ENCODE measurements at regions not wholly inside any gene's neighbourhood (a gene's known extent, or its start where the extent isn't known, plus 50 kb on each side); places are given as distances from the start of the nearest gene placed in this dataset.

DNA sequence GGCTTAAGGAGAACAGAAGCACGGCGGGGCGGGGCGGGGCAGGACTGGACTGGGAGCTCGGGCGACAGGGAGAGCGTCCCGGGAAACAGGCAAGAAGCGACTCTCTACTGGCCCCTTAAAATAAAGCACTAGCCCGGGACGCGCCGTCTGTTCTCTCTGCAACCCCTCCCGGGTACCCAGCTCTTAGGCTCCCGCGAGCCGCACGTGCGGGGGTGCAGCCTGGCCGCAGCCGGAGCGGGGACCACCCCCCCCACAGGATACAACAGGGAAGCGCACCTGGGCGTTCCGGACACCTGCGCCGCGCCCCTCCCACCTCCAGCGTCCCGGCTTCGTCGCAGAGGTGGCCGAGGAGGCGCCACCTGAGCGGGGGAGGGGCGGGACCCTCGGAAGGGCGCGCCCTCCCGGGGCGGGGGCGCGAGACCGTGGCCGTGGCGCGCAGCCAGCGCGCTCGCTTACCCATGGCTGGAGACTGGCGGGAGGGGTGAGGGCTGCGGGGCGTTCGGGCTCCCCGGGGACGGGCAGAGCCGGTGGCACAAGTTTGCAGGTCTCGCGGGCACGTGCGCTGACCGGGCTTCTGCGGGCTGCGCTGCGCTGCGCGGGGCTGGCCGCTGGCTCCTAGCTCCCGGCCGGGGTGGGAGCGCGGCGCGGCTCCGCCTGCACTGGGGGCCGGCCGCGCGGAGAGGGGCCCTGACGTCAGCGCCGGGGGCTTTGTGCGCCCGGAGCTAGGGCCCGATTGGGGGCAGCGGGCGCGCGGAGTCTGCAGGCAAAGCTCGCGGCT, 91.5 kb downstream of the GEMIN8 start:
- peak; percentile 26 for DNase-seq (ENCODE audit: low spot score)
- TF ChIP-seq, protein P1, sequence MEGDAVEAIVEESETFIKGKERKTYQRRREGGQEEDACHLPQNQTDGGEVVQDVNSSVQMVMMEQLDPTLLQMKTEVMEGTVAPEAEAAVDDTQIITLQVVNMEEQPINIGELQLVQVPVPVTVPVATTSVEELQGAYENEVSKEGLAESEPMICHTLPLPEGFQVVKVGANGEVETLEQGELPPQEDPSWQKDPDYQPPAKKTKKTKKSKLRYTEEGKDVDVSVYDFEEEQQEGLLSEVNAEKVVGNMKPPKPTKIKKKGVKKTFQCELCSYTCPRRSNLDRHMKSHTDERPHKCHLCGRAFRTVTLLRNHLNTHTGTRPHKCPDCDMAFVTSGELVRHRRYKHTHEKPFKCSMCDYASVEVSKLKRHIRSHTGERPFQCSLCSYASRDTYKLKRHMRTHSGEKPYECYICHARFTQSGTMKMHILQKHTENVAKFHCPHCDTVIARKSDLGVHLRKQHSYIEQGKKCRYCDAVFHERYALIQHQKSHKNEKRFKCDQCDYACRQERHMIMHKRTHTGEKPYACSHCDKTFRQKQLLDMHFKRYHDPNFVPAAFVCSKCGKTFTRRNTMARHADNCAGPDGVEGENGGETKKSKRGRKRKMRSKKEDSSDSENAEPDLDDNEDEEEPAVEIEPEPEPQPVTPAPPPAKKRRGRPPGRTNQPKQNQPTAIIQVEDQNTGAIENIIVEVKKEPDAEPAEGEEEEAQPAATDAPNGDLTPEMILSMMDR (IDR thresholded peaks at IDR 0.05; ENCODE audit: extremely low read depth, missing control alignments): no peak

DNA sequence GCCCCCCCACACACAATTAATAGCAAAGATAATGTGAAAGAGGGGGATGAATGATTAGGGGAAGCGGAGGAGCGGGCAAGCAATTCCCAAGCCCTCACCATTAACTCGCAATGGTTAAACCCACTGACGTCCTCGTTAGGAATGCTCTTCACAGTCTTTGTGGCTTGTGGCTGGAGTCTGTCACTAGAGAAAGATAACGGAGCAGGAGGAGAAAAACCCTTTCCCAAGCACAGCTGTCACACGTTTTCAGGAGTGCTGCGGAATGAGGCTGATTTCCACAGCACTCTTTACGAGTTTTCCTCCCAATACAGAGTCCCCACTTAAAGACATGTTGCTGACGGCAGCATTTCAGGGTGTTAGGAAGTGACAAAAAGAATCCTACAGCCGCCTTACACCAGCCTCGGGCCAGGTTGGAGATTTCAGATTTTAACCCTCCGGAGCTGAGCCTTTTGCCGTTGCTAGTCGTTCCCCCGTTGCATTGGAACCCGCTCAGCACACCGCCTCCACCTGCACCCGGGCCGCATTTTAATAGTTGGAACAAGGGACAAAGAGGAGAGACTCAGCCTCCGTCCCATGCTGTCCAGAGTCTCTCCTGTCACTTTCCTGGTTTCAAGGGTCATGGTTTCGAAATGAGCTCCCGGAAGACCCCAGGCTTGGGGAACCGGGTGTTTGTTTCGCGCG, 92.2 kb downstream of the GEMIN8 start:
- DNase-seq (ENCODE audit: low spot score): peak; percentile 7
- TF ChIP-seq, protein P1 (IDR thresholded peaks at IDR 0.05; ENCODE audit: extremely low read depth, missing control alignments): no peak

DNA sequence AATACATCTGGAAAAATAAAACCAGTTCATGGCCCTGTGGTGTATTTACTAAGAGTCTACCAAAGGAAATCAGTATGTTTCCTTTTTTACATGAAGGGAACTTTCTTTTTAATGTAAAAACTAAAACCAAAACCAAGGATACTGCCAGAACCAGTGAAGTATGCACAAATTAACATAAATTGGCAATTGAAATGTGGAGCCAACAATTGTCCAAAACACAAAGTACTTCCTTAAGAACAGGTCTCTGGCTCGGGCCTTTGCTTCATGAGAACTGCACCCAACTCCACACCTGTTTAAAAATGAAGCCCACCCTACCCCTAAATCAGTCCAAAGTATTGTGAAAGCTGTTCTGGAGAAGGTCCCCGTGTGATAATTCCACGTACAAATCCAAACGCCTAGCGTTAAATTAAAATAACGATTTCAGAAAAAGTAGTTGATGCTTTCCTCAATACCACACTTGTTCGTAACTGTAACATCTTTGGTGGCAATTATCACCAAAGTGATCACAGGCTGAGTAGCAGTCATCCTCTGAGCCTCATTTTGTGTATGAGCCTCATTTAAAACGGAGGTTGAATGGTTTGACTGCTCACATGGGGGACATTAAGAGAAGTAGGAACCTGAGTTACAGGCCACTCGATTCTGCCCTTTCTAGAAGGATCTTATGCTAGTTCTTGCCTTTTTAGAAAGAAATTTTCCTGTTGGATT, 93.0 kb downstream of the GEMIN8 start:
- DNase-seq (ENCODE audit: low spot score): no peak
- TF ChIP-seq, protein P1 (IDR thresholded peaks at IDR 0.05; ENCODE audit: extremely low read depth, missing control alignments): no peak

DNA sequence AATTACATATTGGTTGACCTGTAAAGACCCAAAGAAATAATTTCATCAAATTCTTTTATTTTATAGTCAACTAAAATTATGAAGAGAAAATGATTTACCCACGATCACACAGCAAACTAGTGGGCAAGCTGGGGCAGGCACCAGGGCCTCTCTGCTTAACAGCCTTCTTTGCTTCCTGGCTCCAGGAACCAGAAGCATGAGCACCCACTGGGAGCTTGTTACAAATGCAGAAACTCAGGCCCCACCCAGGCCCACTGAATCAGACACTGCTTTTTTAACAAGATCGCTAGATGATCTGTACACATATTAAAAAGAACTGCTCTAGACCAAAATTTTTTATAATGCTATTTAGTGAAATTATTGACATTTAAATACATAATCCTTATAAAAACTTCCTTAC, 95.0 kb downstream of the GEMIN8 start:
- DNase-seq (ENCODE audit: low spot score): no peak
- TF ChIP-seq, protein P1 (IDR thresholded peaks at IDR 0.05; ENCODE audit: extremely low read depth, missing control alignments): no peak

DNA sequence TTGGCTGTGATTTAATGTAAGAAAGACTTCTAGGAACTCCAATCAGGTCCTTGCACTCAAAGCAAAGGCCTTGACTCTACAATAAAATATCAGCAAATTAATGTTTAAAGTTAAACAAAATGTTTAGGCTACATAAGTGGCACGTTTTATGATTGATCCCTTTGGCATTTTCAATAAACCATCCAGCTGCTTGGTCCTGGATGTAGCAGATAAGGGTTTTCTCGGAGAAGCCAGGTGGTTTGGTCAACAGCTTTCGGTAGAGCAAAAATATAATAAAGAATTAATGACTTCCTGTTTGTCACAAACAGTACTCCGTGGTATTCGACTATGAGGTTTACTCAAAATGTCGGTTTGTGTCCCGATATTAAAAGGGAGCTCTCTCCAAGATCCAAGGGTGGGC, 95.8 kb downstream of the GEMIN8 start:
- no peak for DNase-seq (ENCODE audit: low spot score)
- TF ChIP-seq, protein P1 (IDR thresholded peaks at IDR 0.05; ENCODE audit: extremely low read depth, missing control alignments): no peak

DNA sequence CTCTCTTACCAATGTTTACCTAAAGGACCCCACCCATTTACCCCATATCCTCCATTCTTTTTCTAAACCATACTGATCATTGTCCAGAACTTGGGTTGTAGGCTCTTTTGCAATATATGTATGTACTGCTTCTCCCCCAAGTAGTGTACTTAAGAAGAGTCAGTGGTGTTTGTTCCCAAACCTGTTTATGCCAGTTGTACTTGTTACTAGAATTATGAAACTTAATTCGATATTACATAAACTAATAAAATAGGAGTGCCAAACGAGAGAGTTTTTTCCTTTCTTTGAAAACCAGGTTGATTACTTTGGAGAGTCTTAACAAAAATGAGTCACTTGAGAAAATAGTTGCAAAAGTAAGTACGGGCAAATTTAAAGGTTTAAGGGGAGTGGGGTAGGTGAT, 96.3 kb downstream of the GEMIN8 start:
- TF ChIP-seq, protein P1 (IDR thresholded peaks at IDR 0.05; ENCODE audit: extremely low read depth, missing control alignments): no peak
- DNase-seq (ENCODE audit: low spot score): no peak

DNA sequence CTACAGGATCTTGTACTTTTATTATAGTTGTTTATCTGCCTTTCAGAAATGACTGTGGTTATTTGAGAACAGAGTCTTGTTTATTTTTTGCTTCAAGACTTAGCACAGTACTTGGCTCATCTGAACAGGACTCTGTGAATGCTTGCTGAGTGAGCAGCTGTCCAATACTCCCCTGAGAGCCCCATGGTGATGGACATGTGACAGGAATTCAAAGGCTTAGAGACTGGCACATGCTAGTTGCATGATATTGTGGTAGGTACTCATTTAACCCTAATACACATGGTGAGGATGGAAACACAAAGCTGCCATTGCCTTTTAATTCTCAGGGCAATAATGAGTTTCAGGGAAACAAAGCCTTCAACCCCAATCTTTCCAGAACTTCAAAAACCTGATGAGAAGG, 97.3 kb downstream of the GEMIN8 start:
- TF ChIP-seq, protein P1 (IDR thresholded peaks at IDR 0.05; ENCODE audit: extremely low read depth, missing control alignments): no peak
- DNase-seq (ENCODE audit: low spot score): no peak

All from GM20000 (cell line).